OCI-LY7 (cell line): ENCODE measurements at regions not wholly inside any gene's neighbourhood (a gene's known extent, or its start where the extent isn't known, plus 50 kb on each side); places are given as distances from the start of the nearest gene placed in this dataset.

Source experiments
- EZH2phosphoT487 ChIP-seq: fragments of 200-600 bp; sonication (generic); IDR thresholded peaks from 2 replicates; pipeline ENCODE4 v1.6.1; 2018; ENCODE audit warnings: low read depth, borderline replicate concordance, mild to moderate bottlenecking, mixed run types, antibody characterized with exemption, low read length, moderate library complexity, mixed read lengths
- TF ChIP-seq, protein P1 (sequence below): fragments of 200-600 bp; sonication (generic); conservative IDR thresholded peaks from 2 replicates; pipeline ENCODE4 v1.5.1; 2014; ENCODE audit warnings: mild to moderate bottlenecking, antibody characterized with exemption, low read length, moderate library complexity, mixed read lengths

DNA sequence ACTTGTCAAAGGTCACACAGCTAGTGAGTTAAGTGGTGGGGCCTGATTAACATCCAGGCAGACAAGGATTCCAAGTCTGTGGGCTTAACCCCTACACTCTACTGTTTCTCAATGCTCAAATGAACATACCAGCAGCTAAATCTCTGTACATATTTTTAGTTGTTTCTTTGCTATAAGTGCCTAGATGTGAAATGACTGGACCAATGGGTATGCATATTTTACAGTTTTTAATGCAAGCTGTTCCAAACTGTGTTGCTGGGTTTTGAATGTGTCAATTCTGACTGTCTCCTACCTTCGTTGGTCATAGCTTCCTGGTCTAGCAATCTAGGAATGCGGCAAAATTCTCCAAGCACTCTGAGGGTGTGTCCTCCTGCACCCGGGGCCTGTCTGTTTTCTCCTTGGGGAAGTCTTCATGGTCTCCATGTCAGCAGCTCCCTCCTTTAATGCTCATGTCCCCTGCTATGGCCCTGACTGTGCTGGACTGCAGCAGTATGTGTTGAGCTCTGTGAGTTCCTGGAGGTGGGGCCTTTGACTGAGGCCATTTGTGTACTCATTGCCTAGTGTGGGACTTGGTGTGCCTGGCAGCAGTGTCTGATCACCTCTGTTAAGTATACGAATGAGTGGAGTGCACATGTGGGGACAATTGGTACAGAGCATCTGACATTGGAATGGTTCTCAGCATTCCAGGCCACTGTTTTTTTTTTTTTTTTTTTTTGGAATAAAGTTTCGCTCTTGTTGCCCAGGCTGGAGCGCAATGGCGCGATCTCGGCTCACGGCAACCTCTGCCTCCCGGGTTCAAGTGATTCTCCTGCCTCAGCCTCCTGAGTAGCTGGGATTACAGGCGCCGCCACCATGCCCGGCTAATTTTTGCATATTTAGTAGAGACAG is 72.9 kb upstream of the SLC2A1 start:
- TF ChIP-seq, protein P1, sequence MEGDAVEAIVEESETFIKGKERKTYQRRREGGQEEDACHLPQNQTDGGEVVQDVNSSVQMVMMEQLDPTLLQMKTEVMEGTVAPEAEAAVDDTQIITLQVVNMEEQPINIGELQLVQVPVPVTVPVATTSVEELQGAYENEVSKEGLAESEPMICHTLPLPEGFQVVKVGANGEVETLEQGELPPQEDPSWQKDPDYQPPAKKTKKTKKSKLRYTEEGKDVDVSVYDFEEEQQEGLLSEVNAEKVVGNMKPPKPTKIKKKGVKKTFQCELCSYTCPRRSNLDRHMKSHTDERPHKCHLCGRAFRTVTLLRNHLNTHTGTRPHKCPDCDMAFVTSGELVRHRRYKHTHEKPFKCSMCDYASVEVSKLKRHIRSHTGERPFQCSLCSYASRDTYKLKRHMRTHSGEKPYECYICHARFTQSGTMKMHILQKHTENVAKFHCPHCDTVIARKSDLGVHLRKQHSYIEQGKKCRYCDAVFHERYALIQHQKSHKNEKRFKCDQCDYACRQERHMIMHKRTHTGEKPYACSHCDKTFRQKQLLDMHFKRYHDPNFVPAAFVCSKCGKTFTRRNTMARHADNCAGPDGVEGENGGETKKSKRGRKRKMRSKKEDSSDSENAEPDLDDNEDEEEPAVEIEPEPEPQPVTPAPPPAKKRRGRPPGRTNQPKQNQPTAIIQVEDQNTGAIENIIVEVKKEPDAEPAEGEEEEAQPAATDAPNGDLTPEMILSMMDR, result no peak
- no peak for TF ChIP-seq EZH2phosphoT487
